Uterus (tissue), 2 donors: ENCODE measurements at regions not wholly inside any gene's neighbourhood (a gene's known extent, or its start where the extent isn't known, plus 50 kb on each side); places are given as distances from the start of the nearest gene placed in this dataset.

ENCODE experiments used
- CTCF ChIP-seq, 4 experiments: fragments of 200-600 bp in 2 of 4; fragments of 450-650 bp in 2 of 4; sonication (generic) in 2 of 4; IDR thresholded peaks; one replicate each; pipeline ENCODE4 v1.5.1; 2016 to 2019; ENCODE audit warnings: antibody characterized with exemption in 4 of 4, mild to moderate bottlenecking in 2 of 4, moderate library complexity in 1 of 4
- POLR2A ChIP-seq, 2 donors: fragments of 450-650 bp; IDR thresholded peaks; one replicate each; pipeline ENCODE4 v1.6.1; 2016; ENCODE audit warnings: antibody characterized with exemption in 2 of 2, mild to moderate bottlenecking in 1 of 2, moderate library complexity in 1 of 2

- TF ChIP-seq CTCF (IDR thresholded peaks at IDR 0.05): no peak
- no peak for TF ChIP-seq POLR2A (IDR thresholded peaks at IDR 0.05)
Observed at GRCh38 chr21:23801292-23801691, 1806.0 kb downstream of the MRPL39 start.
